ENCODE measurements at regions not wholly inside any gene's neighbourhood (a gene's known extent, or its start where the extent isn't known, plus 50 kb on each side); places are given as distances from the start of the nearest gene placed in this dataset.

DNA sequence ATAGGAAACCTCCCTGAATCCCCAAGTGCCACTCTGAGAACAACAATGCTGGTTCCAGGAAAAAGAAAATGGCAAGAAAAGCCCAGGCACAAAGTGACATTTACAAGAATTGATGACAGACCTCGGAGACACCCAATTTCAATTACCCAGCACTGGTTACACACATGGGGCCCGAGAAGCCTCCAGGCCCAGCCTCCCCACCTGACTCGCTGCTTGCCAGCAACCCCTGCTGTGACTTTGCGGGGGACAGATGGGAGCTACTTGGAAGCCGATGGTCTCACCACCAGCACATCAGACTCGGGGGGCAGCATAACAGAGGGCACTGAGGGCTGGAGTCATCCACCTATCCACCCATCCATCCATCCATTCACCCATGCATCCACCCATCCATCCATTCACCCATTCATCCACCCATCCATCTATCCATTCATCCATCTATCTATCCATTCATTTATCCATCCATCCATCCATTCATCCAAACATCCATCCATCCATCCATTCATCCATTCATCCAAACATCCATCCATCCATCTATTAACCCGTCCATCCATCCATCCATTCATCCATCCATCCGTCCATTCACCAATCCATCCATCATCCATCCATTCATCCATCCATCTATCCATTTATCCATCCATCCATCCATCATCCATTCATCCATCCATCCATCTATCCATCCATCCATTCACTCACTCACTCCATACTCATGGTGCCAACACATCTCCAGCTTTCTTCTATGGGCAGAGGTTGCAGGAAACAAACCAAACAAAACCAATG lies 567.6 kb downstream of the BRD1 start:
- no peak for DNase-seq (ENCODE audit: low read depth)

DNA sequence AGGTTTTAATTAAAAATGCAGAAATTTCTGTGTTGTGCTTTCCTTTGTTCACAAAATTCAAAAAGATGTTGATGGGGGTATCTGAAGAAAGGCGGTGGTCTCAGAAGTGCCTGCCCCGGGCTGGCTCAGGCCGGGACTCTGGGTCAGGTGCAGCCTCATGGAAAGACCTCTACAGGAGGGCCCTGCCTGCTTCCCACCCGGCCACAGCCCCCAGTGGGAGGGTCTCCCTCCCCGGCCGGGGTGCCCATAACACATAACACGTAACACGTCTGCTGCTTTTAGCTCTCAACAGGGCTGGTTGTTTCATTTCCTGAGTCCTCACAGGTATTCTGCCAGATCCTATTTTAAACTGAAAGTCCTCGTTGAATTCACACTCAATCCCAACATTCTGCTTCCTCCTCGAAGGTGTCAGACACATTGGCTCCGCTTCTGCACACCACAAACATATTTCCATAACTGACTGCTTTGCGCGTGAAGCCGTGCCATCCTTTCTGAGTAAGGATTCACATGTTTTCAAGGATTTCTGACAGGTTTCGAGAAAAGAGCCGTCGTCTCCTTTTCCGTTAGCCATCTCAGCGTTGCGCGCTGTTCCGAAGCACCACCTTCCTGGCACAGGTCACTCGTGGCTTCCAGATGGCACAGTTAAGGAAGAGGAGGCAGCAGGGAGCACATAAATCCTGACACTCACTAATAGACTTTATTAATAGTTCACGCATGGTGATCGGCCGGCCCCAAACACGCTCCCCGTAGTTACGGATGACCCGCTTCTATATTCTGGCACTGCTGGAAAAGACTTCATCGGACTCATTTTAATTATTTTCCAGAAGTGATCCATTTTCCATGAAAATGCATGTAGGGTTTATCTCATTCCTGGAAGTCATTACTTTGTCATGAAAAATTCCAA lies 569.3 kb downstream of the BRD1 start:
- no peak for DNase-seq (ENCODE audit: low read depth)

DNA sequence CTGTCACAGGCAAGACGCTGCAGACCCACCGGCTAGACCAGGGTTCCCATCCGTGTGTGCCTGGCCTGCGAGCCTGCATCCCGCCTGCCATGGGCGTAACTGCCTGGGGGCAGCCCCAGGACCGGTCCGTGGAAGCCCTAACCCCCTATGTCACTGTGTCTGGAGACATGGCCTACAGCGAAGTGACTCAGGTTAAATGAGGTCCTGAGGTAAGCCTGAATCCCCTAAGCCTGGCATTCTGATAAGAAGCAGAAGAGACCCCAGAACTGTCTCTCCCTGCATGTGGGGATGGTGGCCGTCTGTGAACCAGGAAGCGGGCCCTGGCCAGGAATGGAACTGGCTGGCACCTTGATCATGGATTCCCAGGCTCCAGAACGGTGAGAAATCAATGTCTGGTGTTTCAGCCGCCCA lies 570.1 kb downstream of the BRD1 start:
- DNase-seq (ENCODE audit: low read depth), result no peak

DNA sequence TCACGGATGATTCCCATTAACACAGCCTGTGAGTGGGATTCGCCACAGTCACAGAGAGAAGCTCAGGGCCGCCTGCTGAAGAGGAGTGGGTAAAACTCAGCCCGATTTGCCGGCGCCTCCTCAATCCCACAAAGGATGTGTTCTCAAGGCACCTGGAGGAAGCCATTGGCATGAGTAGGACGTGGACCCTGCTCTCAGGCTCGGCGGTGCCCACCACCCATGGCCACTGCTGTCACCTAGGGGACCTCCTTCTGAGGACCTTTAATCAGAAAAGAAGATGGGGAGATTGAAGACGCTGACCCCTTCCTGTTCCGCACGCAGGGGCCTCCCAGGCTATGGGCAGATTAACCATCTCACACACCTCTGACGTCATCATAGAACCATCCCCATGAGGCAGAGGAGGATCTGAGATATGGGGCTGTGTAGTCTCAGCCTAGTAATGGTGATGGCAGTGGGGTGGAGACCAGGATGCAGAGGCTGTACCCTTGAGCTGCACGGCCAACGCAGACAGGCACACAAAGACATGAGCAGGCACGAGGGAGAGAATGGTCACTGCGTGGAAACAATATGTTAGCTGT lies 571.8 kb downstream of the BRD1 start:
- DNase-seq (ENCODE audit: low read depth), result no peak

DNA sequence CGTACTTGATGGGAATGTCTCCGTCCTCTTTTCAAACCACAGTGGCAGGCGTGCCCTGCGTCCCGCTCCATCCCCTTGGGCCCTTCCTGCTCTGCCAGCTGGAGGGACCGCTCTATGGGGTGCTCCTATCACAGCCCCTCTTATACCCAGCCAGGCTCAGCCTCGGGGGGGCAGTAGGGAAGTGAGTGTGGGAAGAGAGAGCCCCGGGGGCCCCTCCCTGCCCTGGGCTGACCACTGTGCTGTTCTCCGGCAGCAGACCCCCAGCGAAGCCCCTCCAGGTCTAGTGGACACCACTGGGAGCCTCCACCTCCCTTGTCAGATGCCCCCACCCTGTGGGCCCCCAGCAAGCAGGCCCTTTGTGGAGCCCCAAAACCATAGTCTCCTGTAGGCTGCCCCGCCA lies 572.5 kb downstream of the BRD1 start:
- DNase-seq (ENCODE audit: low read depth), result no peak

DNA sequence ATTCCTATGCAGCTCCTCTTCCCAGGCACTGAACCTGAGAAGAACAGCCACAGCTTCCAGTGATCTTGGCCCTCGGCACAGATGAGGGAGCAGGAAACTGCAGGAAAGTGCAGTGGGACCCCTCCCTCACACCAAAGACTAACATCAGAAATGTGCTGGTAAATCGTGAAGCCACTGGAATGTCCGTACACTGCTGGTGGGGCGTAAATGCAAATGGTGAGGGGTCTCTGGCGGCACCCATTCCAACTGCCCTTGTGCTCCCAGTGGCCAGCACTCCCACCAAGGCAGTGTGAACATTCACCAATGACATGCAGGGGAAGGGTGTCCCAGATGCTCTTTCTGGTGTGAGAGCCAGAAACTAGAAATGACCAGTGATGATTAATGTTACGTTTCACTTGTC lies 574.0 kb downstream of the BRD1 start:
- no peak for DNase-seq (ENCODE audit: low read depth)

DNA sequence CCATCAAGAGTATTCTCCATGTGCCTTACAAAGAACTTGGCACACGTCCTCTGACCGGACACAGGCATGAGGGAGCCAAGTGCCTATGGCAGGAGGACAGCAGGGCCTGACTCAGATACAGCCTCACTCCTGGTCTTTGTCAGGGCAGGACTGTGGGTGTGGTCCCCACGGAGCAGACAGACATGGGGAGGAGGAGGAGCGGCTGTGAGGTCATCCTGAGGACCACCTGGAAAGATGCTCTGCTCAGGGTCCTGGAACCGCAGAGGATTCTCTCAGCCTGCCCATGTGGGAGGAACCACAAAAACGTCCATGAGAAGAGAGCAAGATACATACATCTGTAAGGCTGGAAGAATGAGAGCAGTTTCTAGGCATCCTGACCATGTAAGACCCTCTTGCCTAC lies 576.3 kb downstream of the BRD1 start:
- no peak for DNase-seq (ENCODE audit: low read depth)

DNA sequence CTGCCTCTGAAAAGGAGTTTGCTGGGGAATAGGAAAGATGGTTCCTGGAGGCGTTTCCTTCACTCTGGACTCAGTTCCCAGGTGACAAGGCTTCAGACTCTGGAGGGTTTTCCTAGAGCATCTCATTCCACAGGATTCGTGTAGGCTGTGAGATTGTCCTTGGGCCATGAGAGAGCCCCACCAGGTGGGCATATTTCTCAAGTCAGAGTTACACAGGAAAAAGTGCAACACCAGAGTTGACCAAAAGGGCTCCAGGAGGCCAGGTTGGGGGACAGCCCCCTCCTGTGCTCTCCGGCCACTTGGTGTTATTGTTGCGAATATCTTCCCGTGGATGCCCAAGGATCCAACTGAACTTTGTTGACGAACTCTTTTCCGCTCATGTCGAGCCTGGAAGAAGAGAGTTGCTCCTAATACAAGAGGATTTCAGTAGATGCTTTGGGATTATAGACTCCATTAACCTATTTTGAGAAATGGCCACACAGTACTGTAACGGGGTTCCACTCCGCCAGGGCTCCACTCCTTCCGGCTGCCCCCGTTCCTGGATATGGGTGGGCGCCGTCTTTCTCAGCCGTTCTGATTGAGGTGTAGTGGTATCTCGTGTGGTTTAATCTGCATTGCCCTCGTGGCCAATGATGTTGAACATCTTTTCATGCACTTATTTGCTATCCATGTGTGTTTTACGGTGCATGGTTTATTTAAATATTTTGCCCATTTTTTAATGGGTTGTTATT lies 580.3 kb downstream of the BRD1 start:
- no peak for DNase-seq (ENCODE audit: low read depth)

DNA sequence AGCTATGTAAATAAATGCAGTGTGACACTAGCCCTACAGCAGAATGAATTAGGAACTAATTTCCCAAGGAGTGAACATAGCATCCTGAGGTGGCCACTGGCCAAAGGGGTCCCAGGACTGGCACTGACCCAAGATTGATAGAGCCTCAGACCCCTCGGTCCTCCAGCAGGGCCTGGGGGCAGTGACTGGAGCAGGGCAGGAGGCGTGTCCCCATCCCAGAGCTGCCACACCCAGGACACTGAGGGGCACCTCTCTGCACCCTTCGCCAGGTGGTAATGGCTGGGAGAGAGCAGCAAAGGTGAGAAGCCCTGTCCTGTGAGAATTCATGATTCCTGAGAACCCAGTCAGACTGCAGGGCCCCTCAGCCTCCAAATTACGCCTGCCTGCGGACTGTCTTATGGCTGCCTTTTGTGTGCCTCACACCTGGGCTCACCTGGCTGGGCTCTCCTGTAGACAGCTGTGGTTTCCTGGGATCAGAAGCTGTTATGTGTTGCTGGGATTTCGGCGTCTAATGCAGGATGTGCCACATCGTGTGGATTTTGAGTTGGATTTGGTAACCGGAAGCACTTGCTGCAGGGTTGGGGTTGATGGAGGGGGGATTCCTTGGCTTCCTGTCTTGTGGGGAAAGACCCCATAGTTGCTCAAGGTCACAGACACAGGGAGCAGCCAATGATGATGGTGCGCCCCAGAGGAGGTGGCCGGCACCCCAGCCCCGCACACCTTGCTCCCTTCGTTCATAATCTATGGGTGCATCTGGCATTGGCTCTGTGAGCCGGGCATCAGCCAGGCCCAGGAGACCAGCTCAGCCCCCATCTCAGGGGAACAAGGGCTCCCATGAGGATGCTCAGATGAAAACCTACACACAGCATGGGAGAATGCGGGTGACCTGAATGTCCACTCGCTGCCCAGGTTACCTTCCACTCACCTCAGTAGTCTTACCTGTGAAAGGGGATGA lies 582.9 kb downstream of the BRD1 start:
- DNase-seq (ENCODE audit: low read depth), result no peak

DNA sequence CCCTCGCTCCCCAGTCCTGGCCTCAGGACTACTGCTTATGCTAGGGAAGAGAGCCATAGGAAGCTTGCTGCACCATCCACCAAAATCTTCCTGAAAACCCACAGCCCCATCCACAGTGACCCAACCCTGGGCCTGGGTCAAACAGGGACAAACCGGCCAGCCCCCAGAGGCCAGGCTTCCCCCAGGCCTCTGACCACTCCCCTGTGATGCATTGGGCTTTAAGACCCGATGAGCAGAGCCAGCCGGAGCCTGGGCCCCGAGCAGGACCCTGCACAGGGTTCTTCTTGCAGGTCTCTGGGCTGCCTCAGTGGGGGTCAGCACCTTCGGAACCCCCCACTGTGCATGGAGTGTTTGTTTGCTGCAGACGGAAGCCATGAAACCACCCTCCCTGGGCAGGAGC lies 583.7 kb downstream of the BRD1 start:
- no peak for DNase-seq (ENCODE audit: low read depth)

DNA sequence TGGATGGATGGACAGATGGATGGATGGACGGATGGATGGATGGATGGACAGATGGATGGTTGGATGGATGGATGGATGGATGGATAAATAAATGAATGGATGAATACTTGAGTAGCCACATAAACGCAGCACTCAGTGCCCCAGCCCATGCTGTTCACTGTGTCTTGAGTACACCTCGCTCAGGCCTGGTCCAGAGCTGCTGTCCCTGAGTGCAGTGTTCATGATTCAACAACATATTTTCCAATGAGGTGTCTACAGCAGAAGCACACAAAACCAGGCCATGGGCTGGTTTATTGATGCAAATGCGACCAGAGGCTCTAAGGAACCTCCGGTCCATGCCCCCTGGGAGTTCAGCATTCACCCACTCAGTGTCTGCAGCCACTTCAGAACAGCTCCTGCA lies 584.3 kb downstream of the BRD1 start:
- DNase-seq (ENCODE audit: low read depth), result no peak

DNA sequence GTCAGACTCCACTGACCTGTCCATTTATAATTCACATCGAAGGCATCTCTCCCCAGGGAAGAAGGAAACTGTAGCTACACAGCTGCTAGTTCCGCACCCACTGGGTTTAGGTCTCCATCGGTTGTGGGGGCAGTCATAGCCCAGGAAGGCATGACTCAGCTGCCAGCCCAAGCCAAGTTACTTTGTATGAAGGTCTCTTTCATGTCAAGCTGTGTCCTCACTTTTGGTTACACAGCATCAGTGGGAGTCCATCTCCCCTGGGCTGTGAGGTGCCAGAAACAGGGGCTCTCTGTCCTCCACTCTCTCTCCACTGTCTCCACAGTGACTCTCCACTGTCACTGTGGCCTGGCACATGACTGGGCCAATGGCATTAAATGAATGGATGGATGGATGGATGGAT lies 585.2 kb downstream of the BRD1 start:
- no peak for DNase-seq (ENCODE audit: low read depth)

DNA sequence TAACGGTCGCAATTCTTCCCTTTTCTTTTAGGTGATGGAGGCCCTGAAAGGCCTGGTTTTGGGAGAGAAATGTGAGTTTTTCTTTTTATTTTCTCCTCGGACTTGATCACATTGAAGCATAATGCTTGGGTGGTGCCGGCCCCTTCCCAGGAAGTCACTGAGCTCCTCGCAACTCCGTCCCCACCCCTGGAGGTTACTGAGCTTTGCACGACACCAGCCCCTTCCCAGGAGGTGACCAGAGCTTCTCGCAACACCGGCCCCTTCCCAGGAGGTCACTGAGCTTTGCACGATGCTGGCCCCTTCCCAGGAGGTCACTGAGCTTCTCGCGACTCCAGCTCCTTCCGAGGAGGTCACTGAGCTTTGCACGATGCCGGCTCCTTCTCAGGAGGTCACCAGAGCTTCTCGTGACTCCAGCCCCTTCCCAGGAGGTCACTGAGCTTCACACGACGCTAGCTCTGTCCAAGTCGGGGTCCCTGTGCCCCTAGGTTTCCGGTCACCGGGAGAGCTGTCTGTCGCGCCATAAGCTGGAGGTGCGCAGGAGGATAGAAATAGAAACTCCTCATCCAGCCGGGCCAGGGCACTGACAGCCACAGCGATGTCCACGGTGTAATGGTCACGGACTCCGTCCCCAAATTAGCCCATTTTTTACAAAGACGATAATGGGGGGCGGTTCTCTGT lies 586.4 kb downstream of the BRD1 start:
- DNase-seq (ENCODE audit: low read depth), result no peak

DNA sequence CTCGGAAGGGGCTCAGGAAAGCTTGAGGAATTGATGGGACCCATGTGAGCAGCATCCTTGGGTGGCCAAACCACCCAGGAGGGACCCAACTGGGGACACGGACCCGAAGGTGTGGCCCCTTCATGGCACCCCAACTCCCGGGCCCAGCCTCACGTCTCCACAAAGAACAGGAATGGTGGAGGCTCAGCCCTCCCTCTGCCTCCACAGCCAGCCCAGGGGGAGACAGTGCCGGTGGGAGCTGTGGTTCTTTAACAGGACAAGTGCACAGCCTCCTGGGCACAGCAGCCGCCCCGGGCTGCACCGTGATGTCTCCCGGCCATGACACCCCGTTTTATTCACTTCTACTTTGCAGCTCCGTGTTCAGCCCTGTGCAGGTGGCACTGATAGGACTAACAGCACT lies 587.2 kb downstream of the BRD1 start:
- no peak for DNase-seq (ENCODE audit: low read depth)

DNA sequence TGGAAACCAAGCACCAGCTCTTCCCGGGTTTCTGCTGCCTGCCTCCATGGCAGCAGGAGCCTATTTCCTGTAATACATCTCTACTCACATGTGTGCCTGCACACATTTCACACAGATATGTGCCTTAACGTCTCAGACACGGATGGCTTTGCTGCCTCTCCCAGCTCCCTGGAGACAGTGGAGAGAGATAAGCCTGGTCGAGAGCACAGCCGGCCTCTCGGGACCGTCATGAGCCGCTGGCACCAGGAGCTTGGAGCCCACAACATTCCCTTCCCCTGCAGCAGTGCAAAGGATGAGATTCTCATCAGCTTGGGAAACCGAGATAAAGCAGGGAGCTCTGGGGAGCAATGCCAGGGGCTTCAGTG lies 587.7 kb downstream of the BRD1 start:
- DNase-seq (ENCODE audit: low read depth), result no peak

DNA sequence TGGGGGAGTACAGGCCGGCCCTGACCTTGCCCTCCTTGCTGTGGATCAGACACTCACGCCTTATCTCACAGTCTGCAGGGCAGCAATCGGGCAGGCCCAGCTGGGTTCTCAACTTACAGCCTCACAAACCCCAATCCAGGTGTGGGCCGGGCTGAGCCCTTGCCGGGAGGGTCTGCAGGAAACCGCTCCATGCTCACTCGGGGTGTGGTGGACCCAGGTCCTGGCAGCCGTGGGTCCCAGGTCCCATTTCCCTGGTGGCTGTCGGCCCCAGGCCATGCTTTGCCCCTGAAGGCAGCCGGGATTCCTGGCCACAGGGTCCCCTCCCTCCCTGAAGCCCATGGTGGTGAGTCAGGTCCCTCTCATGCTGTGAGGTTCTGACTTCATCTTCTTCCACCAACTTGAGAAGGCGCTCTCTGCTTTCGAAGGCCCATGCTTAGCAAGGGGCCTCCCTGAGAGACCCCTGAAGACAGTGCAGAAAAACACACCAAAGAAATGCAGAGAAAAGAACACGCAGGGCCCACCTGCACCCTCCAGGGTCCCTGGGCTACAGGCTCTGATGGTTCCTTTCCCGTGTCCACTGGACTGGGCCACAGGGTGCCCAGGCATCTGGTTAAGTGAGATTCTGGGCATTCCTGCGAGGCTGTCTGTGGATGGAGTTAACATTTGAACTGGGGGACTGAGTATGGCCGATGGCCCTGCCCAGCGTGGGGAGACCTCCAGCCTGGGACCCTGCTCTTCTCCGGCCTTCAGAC lies 588.2 kb downstream of the BRD1 start:
- no peak for DNase-seq (ENCODE audit: low read depth)

DNA sequence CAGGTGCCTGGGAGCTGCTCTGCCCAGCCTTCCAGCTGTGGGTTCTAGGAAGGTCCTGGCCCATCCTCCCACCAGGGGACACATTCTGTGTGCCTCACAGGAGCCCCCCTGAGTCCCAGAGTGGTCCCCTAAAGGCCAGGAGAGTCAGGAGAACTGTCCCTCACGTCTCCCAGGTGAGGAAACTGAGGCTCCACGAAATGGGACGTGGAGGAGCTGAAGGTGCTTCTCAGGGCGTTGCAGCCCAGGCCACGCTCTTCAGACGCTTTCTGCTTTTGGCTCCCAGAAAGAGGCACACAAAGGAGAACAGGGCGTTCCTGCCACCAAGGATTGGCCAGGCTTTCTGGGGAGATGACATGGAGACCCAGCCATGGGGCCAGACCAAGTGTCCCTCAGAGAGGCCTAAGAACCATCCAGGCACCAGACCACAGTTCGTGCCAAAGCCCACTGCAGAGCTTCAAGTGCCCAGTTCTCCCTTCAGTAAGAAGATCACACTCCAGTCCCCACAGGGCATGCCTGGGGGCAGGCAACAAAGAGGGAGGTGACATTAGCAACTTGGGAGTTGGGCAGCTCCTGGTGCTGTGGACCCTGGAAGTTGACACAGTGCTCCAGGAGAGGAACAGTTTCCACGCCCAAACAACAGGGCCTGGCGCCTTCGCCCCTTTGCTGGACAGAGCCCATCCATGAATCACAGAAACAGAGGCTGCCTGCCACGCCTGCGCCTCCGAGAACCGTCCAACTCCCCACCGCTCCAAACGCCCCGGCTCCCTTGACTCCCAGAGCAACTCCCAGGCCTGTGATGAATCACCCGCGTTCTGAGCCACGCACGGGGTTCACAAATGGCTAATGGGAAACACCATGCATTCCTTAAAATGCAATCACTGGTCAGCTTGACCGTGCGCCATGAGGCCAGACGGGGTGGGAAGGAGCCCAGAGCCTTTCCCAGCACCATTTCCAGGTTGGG lies 589.2 kb downstream of the BRD1 start:
- DNase-seq (ENCODE audit: low read depth), result no peak

DNA sequence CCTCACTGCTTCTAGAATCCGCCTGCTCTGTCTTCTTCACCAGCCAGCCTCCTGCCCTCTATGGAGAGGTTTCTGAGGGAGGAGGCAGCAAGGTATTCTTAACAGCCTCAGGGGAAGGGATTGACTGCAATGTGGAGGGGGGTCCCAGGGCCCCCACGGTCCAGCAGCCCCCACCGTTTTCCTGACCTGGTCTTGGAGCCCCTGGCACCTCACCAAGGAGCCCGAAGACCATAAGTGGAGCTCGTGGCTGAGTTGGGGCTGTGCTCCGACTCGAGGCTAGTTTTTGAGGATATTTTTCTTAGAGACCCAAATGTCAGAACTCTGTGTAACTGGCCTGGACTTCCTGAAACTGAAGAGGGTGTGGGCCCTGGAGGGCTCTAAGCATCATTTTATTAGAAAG lies 590.0 kb downstream of the BRD1 start:
- no peak for DNase-seq (ENCODE audit: low read depth)

DNA sequence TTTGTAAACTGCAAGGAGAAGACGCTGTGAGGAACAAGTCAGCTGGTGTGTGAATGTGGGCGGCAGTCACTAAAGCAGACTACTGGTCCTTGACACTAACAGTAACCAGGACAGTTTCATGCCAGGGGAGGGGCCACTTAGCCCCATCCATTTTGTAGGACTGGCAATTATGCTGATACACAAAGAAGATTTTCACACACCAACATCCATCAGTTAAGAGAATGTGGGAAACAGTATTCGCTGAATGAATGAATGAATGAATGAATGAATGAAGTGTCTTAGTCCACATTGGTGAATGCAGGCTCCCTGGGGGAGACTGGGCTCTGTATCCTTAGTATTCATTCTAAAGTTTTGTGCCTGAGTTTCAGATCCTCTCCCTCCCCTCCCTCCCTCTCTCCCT lies 590.4 kb downstream of the BRD1 start:
- no peak for DNase-seq (ENCODE audit: low read depth)

Data from activated T-helper 1 cell treated with Interleukin-2 at 50 U/mL for 16 hours (primary cell).